ENCODE measurements at regions not wholly inside any gene's neighbourhood (a gene's known extent, or its start where the extent isn't known, plus 50 kb on each side); places are given as distances from the start of the nearest gene placed in this dataset.
A peak's percentile ranks its signal among the peaks of the same experiment; 100 is the strongest.
"Not testable (repeated sequence)": the region's sequence is repeated elsewhere in the genome, so short reads cannot be mapped to it uniquely, and the experiment has no call there.

GRCh38 chr6:56827908-56828649 is 126.8 kb upstream of the BEND6 start:
- in situ Hi-C loops (cut with HindIII; ENCODE audit: low pct_unique_long_range_greater_than_20kb, low sequenced_read_pairs): no loop called here
- no peak for DNase-seq (ENCODE audit: low read depth in 1 of 2, low spot score in 1 of 2)
- TF ChIP-seq JUND (IDR thresholded peaks at IDR 0.05; ENCODE audit: low read depth): no peak

GRCh38 chr6:56824431-56824830 is 130.5 kb upstream of the BEND6 start:
- in situ Hi-C loops (cut with HindIII; ENCODE audit: low pct_unique_long_range_greater_than_20kb, low sequenced_read_pairs); DNase-seq (ENCODE audit: low read depth in 1 of 2, low spot score in 1 of 2): not testable (repeated sequence)

GRCh38 chr6:56821005-56821432 is 133.9 kb upstream of the BEND6 start:
- in situ Hi-C loops (cut with HindIII; ENCODE audit: low pct_unique_long_range_greater_than_20kb, low sequenced_read_pairs): no loop called here
- TF ChIP-seq JUND (IDR thresholded peaks at IDR 0.05; ENCODE audit: low read depth): no peak
- DNase-seq (ENCODE audit: low read depth in 1 of 2, low spot score in 1 of 2): peak in 1 of 2 experiments; percentile 13

GRCh38 chr6:56820060-56820459 is 134.8 kb upstream of the BEND6 start:
- no peak for TF ChIP-seq JUND (IDR thresholded peaks at IDR 0.05; ENCODE audit: low read depth)

GRCh38 chr6:56819604-56820003 is 135.3 kb upstream of the BEND6 start:
- DNase-seq (ENCODE audit: low read depth in 1 of 2, low spot score in 1 of 2): no peak
- in situ Hi-C loops (cut with HindIII; ENCODE audit: low pct_unique_long_range_greater_than_20kb, low sequenced_read_pairs): no loop called here
- TF ChIP-seq JUND (IDR thresholded peaks at IDR 0.05; ENCODE audit: low read depth): no peak

More at GRCh38 chr6:56820060-56820459, 134.8 kb upstream of the BEND6 start:
- in situ Hi-C loops (cut with HindIII; ENCODE audit: low pct_unique_long_range_greater_than_20kb, low sequenced_read_pairs): no loop called here
- no peak for DNase-seq (ENCODE audit: low read depth in 1 of 2, low spot score in 1 of 2)

- no peak for DNase-seq (ENCODE audit: low read depth in 1 of 2, low spot score in 1 of 2)
- in situ Hi-C loops (cut with HindIII; ENCODE audit: low pct_unique_long_range_greater_than_20kb, low sequenced_read_pairs): no loop called here
Observed at GRCh38 chr6:56816370-56816769, 138.5 kb upstream of the BEND6 start.

GRCh38 chr6:56815436-56815835 is 139.5 kb upstream of the BEND6 start:
- in situ Hi-C loops (cut with HindIII; ENCODE audit: low pct_unique_long_range_greater_than_20kb, low sequenced_read_pairs): no loop called here
- no peak for TF ChIP-seq JUND (IDR thresholded peaks at IDR 0.05; ENCODE audit: low read depth)
- DNase-seq (ENCODE audit: low read depth in 1 of 2, low spot score in 1 of 2): no peak

More at GRCh38 chr6:56816370-56816769, 138.5 kb upstream of the BEND6 start:
- TF ChIP-seq JUND (IDR thresholded peaks at IDR 0.05; ENCODE audit: low read depth): no peak

- no peak for DNase-seq (ENCODE audit: low read depth in 1 of 2, low spot score in 1 of 2)
- TF ChIP-seq JUND (IDR thresholded peaks at IDR 0.05; ENCODE audit: low read depth): no peak
- in situ Hi-C loops (cut with HindIII; ENCODE audit: low pct_unique_long_range_greater_than_20kb, low sequenced_read_pairs): no loop called here
Observed at GRCh38 chr6:56814802-56815201, 140.1 kb upstream of the BEND6 start.

- TF ChIP-seq JUND (IDR thresholded peaks at IDR 0.05; ENCODE audit: low read depth): no peak
- DNase-seq (ENCODE audit: low read depth in 1 of 2, low spot score in 1 of 2): no peak
- in situ Hi-C loops (cut with HindIII; ENCODE audit: low pct_unique_long_range_greater_than_20kb, low sequenced_read_pairs): no loop called here
Observed at GRCh38 chr6:56814308-56814707, 140.6 kb upstream of the BEND6 start.

- in situ Hi-C loops (cut with HindIII; ENCODE audit: low pct_unique_long_range_greater_than_20kb, low sequenced_read_pairs); DNase-seq (ENCODE audit: low read depth in 1 of 2, low spot score in 1 of 2): not testable (repeated sequence)
Observed at GRCh38 chr6:56812851-56813250, 142.1 kb upstream of the BEND6 start.

GRCh38 chr6:56808871-56809359 is 146.0 kb upstream of the BEND6 start:
- no peak for DNase-seq (ENCODE audit: low read depth in 1 of 2, low spot score in 1 of 2)
- no peak for TF ChIP-seq JUND (IDR thresholded peaks at IDR 0.05; ENCODE audit: low read depth)
- in situ Hi-C loops (cut with HindIII; ENCODE audit: low pct_unique_long_range_greater_than_20kb, low sequenced_read_pairs): no loop called here

- DNase-seq (ENCODE audit: low read depth in 1 of 2, low spot score in 1 of 2): no peak
- TF ChIP-seq JUND (IDR thresholded peaks at IDR 0.05; ENCODE audit: low read depth): no peak
- in situ Hi-C loops (cut with HindIII; ENCODE audit: low pct_unique_long_range_greater_than_20kb, low sequenced_read_pairs): no loop called here
Observed at GRCh38 chr6:56807989-56808337, 146.9 kb upstream of the BEND6 start.

GRCh38 chr6:56807326-56807988 is 147.4 kb upstream of the BEND6 start:
- DNase-seq (ENCODE audit: low read depth in 1 of 2, low spot score in 1 of 2): no peak
- in situ Hi-C loops (cut with HindIII; ENCODE audit: low pct_unique_long_range_greater_than_20kb, low sequenced_read_pairs): no loop called here
- no peak for TF ChIP-seq JUND (IDR thresholded peaks at IDR 0.05; ENCODE audit: low read depth)

Data from T47D (cell line).